AG09309 (cell line): ENCODE measurements at regions not wholly inside any gene's neighbourhood (a gene's known extent, or its start where the extent isn't known, plus 50 kb on each side); places are given as distances from the start of the nearest gene placed in this dataset.

Experiments
- DNase-seq: peaks from one replicate; pipeline ENCODE4 v3.0.0-alpha.2; 2010; ENCODE audit warnings: low read depth
- H3K4me3 ChIP-seq: 2 replicates; pipeline ENCODE4 v1.5.1; 2011; ENCODE audit warnings: mild to moderate bottlenecking, low read depth, low read length, moderate library complexity; ENCODE audit not compliant: control insufficient read depth
- TF ChIP-seq, protein P1 (sequence below): IDR thresholded peaks from 2 replicates; pipeline ENCODE4 v1.5.1; 2011; ENCODE audit warnings: mild to moderate bottlenecking, low read depth, low read length, inconsistent platforms; ENCODE audit not compliant: insufficient read depth, control insufficient read depth; ENCODE audit errors: missing control alignments

- TF ChIP-seq, protein P1, sequence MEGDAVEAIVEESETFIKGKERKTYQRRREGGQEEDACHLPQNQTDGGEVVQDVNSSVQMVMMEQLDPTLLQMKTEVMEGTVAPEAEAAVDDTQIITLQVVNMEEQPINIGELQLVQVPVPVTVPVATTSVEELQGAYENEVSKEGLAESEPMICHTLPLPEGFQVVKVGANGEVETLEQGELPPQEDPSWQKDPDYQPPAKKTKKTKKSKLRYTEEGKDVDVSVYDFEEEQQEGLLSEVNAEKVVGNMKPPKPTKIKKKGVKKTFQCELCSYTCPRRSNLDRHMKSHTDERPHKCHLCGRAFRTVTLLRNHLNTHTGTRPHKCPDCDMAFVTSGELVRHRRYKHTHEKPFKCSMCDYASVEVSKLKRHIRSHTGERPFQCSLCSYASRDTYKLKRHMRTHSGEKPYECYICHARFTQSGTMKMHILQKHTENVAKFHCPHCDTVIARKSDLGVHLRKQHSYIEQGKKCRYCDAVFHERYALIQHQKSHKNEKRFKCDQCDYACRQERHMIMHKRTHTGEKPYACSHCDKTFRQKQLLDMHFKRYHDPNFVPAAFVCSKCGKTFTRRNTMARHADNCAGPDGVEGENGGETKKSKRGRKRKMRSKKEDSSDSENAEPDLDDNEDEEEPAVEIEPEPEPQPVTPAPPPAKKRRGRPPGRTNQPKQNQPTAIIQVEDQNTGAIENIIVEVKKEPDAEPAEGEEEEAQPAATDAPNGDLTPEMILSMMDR = no peak
- no peak overlapping the region for H3K4me3 ChIP-seq
- no peak for DNase-seq
These were observed 240.1 kb upstream of the MEX3C start for GRCh38 chr18:51437280-51438271.

GRCh38 chr18:51438797-51439350 is 241.4 kb upstream of the MEX3C start:
- no peak overlapping the region for H3K4me3 ChIP-seq
- TF ChIP-seq, protein P1 = no peak
- no peak for DNase-seq

- TF ChIP-seq, protein P1 = no peak
- H3K4me3 ChIP-seq = no peak overlapping the region
- DNase-seq = no peak
These were observed 244.5 kb upstream of the MEX3C start for GRCh38 chr18:51442012-51442411.

DNA sequence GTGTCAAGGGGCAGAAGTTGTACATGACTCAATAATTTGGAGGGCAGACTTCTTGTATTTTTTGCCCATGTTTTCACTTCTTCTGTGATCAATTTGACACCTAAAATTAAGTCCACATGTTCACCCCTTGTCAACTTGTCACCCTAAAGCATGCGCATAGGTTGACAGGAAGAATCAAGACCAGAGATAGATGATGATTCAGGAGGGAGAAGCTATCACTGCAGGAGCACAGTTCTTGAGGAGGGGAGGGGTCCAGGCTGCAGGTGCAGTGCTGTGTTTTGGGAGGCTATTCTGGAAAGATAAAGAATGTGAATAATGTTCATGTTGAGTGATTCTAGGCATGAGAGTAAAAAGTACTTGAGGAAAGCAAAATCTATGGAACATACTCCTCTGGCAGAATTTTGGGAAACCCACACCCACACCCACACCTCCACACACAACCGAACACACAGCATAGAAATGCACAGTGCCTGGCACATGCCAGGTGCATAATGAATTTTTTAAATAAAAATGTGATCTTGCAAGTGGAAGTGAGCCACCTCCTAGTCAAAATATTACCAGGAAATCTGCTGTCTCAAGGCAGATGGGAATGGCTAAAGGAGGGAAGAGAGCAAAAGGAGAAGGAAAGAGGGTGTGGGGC is 249.2 kb upstream of the MEX3C start:
- H3K4me3 ChIP-seq = no peak overlapping the region
- TF ChIP-seq, protein P1 = no peak
- no peak for DNase-seq

- H3K4me3 ChIP-seq = no peak overlapping the region
- DNase-seq = no peak
- TF ChIP-seq, protein P1 = no peak
These were observed 250.2 kb upstream of the MEX3C start for GRCh38 chr18:51447351-51448342.

GRCh38 chr18:51448949-51449348 is 251.5 kb upstream of the MEX3C start:
- H3K4me3 ChIP-seq = no peak overlapping the region
- TF ChIP-seq, protein P1 = no peak
- no peak for DNase-seq
